Body of pancreas (tissue), 4 donors: ENCODE measurements at regions not wholly inside any gene's neighbourhood (a gene's known extent, or its start where the extent isn't known, plus 50 kb on each side); places are given as distances from the start of the nearest gene placed in this dataset.

Source experiments
- POLR2A ChIP-seq, 3 donors: fragments of 450-650 bp; IDR thresholded peaks; one replicate each; pipeline ENCODE4 v1.6.1; 2016; ENCODE audit warnings: antibody characterized with exemption in 3 of 3, mild to moderate bottlenecking in 2 of 3
- TF ChIP-seq, protein P1 (sequence below), 7 experiments: fragments of 450-650 bp in 4 of 7; fragments of 200-600 bp in 3 of 7; sonication (generic) in 3 of 7; IDR thresholded peaks; one replicate each; pipeline ENCODE4 v1.5.1; 2016 to 2019; ENCODE audit warnings: antibody characterized with exemption in 7 of 7

DNA sequence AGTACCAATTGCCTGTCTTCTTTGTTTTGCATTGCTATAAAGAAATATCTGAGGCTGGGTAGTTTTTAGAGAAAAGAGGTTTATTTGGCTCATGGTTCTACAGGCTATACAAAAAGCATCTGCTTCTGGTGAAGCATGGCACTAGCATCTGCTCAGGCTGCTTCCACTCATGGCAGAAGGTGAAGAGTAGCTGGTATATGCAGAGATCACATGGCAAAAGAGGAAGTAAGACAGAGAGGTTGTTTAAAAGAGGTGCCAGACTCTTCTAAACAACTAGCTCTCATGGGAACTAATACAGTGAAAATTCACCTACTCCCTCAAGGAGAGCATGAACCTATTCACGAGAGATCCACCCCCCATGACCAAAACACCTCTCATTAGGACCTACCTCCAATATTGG is 56.7 kb upstream of the GUCA2B start:
- TF ChIP-seq, protein P1, sequence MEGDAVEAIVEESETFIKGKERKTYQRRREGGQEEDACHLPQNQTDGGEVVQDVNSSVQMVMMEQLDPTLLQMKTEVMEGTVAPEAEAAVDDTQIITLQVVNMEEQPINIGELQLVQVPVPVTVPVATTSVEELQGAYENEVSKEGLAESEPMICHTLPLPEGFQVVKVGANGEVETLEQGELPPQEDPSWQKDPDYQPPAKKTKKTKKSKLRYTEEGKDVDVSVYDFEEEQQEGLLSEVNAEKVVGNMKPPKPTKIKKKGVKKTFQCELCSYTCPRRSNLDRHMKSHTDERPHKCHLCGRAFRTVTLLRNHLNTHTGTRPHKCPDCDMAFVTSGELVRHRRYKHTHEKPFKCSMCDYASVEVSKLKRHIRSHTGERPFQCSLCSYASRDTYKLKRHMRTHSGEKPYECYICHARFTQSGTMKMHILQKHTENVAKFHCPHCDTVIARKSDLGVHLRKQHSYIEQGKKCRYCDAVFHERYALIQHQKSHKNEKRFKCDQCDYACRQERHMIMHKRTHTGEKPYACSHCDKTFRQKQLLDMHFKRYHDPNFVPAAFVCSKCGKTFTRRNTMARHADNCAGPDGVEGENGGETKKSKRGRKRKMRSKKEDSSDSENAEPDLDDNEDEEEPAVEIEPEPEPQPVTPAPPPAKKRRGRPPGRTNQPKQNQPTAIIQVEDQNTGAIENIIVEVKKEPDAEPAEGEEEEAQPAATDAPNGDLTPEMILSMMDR (IDR thresholded peaks at IDR 0.05): no peak
- TF ChIP-seq POLR2A (IDR thresholded peaks at IDR 0.05): no peak
